NOMO-1 (cell line): ENCODE measurements at regions not wholly inside any gene's neighbourhood (a gene's known extent, or its start where the extent isn't known, plus 50 kb on each side); places are given as distances from the start of the nearest gene placed in this dataset.

Source experiments
- DNase-seq, 2 experiments: peaks; one replicate each; lab custom pipeline; 2025; ENCODE audit not compliant: unreplicated experiment in 2 of 2; lab: John Stamatoyannopoulos, UW

- DNase-seq, result no peak
Measured at GRCh38 chr12:38547586-38547985, 231.0 kb downstream of the ALG10B start.

- DNase-seq, result peak; percentile 71 to 76
Measured at GRCh38 chr12:38555620-38556591, 239.3 kb downstream of the ALG10B start.

- no peak for DNase-seq
Measured at GRCh38 chr12:38556647-38557046, 240.1 kb downstream of the ALG10B start.

GRCh38 chr12:38585086-38585485 is 268.5 kb downstream of the ALG10B start:
- no peak for DNase-seq

GRCh38 chr12:38586789-38587188 is 270.2 kb downstream of the ALG10B start:
- DNase-seq, result peak in 1 of 2 experiments; percentile 50

- DNase-seq, result peak; percentile 2 to 68
Measured at GRCh38 chr12:38587594-38587993, 271.0 kb downstream of the ALG10B start.

GRCh38 chr12:38588624-38589305 is 272.2 kb downstream of the ALG10B start:
- no peak for DNase-seq

- DNase-seq, result no peak
Measured at GRCh38 chr12:38589306-38589632, 272.7 kb downstream of the ALG10B start.

- no peak for DNase-seq
Measured at GRCh38 chr12:38601949-38602348, 285.4 kb downstream of the ALG10B start.
